NCI-H1930 (cell line): ENCODE measurements at regions not wholly inside any gene's neighbourhood (a gene's known extent, or its start where the extent isn't known, plus 50 kb on each side); places are given as distances from the start of the nearest gene placed in this dataset.

Source experiments
- DNase-seq, 2 experiments: peaks; one replicate each; lab custom pipeline; 2025; lab: John Stamatoyannopoulos, UW

- no peak for DNase-seq
Measured at GRCh38 chr3:174651951-174652350, 207.2 kb upstream of the NAALADL2 start.

- no peak for DNase-seq
Measured at GRCh38 chr3:174659511-174659910, 199.6 kb upstream of the NAALADL2 start.

- DNase-seq, result no peak
Measured at GRCh38 chr3:174662653-174663052, 196.5 kb upstream of the NAALADL2 start.

GRCh38 chr3:174667386-174667785 is 191.7 kb upstream of the NAALADL2 start:
- no peak for DNase-seq

GRCh38 chr3:174675406-174675805 is 183.7 kb upstream of the NAALADL2 start:
- DNase-seq, result no peak

GRCh38 chr3:174681784-174682183 is 177.3 kb upstream of the NAALADL2 start:
- DNase-seq, result no peak

- DNase-seq, result no peak
Measured at GRCh38 chr3:174685796-174686195, 173.3 kb upstream of the NAALADL2 start.

GRCh38 chr3:174697310-174697709 is 161.8 kb upstream of the NAALADL2 start:
- no peak for DNase-seq

- no peak for DNase-seq
Measured at GRCh38 chr3:174700736-174701135, 158.4 kb upstream of the NAALADL2 start.

- no peak for DNase-seq
Measured at GRCh38 chr3:174710612-174711011, 148.5 kb upstream of the NAALADL2 start.

GRCh38 chr3:174715386-174715785 is 143.7 kb upstream of the NAALADL2 start:
- DNase-seq, result no peak

GRCh38 chr3:174716956-174717505 is 142.1 kb upstream of the NAALADL2 start:
- DNase-seq, result no peak

- DNase-seq, result no peak
Measured at GRCh38 chr3:174720717-174721116, 138.4 kb upstream of the NAALADL2 start.

- DNase-seq, result no peak
Measured at GRCh38 chr3:174725303-174725702, 133.8 kb upstream of the NAALADL2 start.

- no peak for DNase-seq
Measured at GRCh38 chr3:174737966-174738365, 121.2 kb upstream of the NAALADL2 start.

GRCh38 chr3:174749143-174749542 is 110.0 kb upstream of the NAALADL2 start:
- DNase-seq, result no peak

GRCh38 chr3:174755833-174756829 is 103.0 kb upstream of the NAALADL2 start:
- DNase-seq, result no peak

GRCh38 chr3:174758943-174759342 is 100.2 kb upstream of the NAALADL2 start:
- DNase-seq, result no peak

- no peak for DNase-seq
Measured at GRCh38 chr3:174767406-174767805, 91.7 kb upstream of the NAALADL2 start.

- DNase-seq, result no peak
Measured at GRCh38 chr3:174767853-174768382, 91.2 kb upstream of the NAALADL2 start.

- no peak for DNase-seq
Measured at GRCh38 chr3:174769171-174769570, 90.0 kb upstream of the NAALADL2 start.

GRCh38 chr3:174775603-174776002 is 83.5 kb upstream of the NAALADL2 start:
- DNase-seq, result no peak

- DNase-seq, result no peak
Measured at GRCh38 chr3:174776123-174776522, 83.0 kb upstream of the NAALADL2 start.
